ENCODE measurements at regions not wholly inside any gene's neighbourhood (a gene's known extent, or its start where the extent isn't known, plus 50 kb on each side); places are given as distances from the start of the nearest gene placed in this dataset.

GRCh38 chr5:24904981-24905517 is 260.3 kb upstream of the CDH10 start:
- TF ChIP-seq EZH2 (IDR thresholded peaks at IDR 0.05) (no peak), POLR2AphosphoS5 (IDR thresholded peaks at IDR 0.05; ENCODE audit: borderline replicate concordance, low read depth, low read length) (no peak), FOXP2 (optimal IDR thresholded peaks at IDR 0.05; ENCODE audit: control extremely low read depth, extremely low read length, insufficient read depth) (no peak)

Data from SK-N-MC (cell line).